DMS 273 (cell line): ENCODE measurements at regions not wholly inside any gene's neighbourhood (a gene's known extent, or its start where the extent isn't known, plus 50 kb on each side); places are given as distances from the start of the nearest gene placed in this dataset.
"Not testable (repeated sequence)": the region's sequence is repeated elsewhere in the genome, so short reads cannot be mapped to it uniquely, and the experiment has no call there.

ENCODE experiments used
- DNase-seq: peaks from one replicate; lab custom pipeline; 2025; ENCODE audit not compliant: unreplicated experiment; lab: John Stamatoyannopoulos, UW

GRCh38 chr2:105538840-105539239, 140.0 kb upstream of the FHL2 start:
- no peak for DNase-seq

DNA sequence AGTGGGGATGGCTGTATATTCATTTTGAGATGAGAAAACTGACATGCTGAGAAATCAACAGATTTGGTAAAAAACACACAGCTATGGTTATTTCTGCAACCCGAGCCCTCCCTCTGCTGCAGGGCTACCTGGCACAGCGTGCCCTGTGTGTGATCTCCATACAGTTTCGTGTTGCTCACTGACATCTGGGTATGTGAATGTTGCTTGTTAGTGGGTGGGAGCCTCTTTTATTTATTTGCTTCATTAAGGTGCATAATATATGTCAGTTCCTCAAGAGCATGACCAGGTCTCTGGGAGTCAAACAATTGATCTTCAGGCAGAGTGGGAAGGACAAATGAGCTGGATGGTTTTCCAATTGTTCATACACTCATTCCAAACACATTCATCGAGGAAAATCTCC, 139.1 kb upstream of the FHL2 start:
- no peak for DNase-seq

GRCh38 chr2:105537466-105537865, 138.6 kb upstream of the FHL2 start:
- DNase-seq = no peak

GRCh38 chr2:105536175-105536574, 137.3 kb upstream of the FHL2 start:
- no peak for DNase-seq

- not testable (repeated sequence) for DNase-seq
Observed at GRCh38 chr2:105529258-105529657, 130.4 kb upstream of the FHL2 start.

- no peak for DNase-seq
Observed at GRCh38 chr2:105526000-105526925, 127.4 kb upstream of the FHL2 start.

- DNase-seq = no peak
Observed at GRCh38 chr2:105525201-105525600, 126.3 kb upstream of the FHL2 start.

- no peak for DNase-seq
Observed at GRCh38 chr2:105522645-105523044, 123.8 kb upstream of the FHL2 start.

- DNase-seq = no peak
Observed at GRCh38 chr2:105521616-105522015, 122.8 kb upstream of the FHL2 start.

GRCh38 chr2:105521176-105521575, 122.3 kb upstream of the FHL2 start:
- peak; percentile 50 for DNase-seq

DNA sequence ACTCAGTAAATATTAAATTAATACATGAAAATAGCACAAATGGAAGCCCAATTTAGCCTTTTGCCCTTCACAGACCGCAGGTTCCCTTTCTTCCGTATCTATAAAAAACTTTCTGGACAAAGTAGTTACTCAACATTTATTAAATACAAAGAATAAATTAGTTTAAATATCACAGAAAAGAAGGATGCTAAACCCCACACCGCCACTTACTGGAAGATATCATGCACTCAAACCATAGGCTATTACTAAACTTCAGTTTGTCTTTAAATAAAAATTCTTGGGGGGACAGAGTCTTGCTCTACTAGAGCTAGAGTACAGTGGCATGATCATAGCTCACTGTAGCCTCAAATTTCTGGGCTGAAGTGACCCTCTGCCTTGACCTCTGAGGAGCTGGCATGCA, 120.7 kb upstream of the FHL2 start:
- no peak for DNase-seq

- no peak for DNase-seq
Observed at GRCh38 chr2:105518897-105519296, 120.0 kb upstream of the FHL2 start.

DNA sequence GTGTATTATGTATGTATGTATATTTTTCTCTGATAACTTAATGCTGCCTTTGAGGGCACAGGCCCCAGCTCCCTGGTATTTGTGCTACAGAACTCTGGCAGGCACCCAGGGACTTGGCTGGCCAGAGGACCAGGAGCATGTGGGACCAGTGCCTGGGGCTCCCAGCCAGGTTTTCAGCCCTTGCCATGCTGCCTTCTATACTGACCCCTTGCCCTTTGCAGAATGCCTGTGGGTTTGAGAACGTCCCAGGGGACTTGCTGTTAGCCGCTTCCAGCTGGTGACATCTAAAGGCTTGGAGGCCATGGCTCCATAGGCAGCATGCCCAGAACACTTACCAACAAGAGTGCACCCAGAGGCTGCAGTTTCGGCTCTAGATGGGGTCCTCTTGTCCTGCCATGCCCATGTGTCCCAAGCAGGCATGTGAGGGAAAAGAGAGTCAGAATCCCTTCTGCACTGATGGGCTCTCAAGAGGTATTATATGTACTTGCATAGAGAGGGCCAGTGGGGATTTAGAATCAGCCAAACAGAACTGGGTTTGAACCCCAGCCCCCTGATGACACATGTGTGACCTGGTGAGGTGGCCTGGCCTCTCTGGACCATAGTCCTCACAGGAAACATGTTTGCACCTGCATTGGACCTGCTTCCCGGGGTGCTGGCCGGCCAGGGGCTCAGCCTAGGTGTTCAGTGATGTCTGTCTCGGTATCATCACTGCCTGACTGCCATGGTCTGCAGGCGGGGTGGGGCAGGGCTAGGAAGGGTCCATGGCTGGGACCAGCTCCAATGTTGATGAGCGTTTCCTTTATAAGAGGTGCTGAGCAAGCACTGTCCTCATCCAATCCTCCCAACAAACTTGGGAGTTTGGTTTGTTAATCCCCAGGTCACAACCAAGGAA, 119.2 kb upstream of the FHL2 start:
- DNase-seq = peak; percentile 48

DNA sequence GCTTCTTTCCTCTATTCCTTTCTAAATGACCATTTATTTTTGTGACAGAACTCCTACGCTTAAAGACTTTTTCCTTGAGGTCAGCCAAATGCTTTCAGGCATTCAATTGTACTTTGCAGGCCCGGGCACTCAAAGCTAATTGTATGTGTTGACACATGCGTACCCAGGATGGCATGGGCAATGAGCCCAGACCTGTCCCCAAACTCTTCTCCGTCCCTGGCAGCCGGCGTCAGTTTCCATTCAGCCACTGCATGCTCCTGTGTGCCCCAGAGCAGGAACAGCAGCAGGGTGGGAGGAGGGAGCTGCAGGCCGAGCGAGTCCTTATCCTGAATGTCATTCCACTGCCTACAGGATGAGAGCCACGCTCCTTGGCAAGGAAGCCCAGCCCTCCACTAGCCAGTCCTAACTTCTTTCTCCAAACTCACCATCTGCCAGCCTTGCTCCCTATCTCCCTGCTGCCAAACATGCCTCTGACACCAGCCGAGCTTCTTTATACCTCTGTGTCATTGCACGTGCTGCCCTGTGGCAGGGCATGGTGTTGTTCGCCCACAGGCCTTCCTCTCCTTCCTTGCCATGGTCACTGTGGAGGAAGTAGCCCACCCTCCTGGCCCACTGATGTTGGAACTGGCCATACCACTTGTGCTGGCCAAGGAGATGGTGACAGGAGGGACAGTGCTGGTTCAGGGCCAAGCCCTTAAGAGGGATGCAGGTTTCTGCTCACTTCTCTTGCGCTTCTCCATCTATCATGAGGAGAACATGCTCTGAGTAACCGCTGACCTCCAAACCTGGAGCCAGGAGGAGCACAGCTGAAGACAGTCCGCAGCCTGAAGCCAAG, 116.9 kb upstream of the FHL2 start:
- peak; percentile 81 for DNase-seq

DNA sequence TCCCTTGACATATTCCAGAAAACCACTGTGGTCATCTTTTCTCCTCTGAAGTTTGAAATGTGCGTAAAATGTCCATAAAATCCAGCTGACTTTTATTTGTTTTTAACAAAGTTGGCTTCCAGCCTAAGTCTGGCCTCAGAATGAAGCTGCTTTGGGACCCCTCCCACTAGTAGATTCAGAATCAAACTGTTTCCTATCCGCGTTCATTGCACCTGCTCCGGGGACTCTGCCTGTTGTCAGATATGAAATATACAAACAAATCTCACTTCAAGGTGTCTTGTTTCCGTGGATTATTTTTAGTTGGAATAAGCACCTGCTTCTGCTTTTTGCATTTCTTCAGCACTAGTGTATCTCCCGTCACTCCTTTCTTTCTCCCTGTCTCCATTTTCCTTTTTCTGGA, 115.7 kb upstream of the FHL2 start:
- DNase-seq = no peak

DNA sequence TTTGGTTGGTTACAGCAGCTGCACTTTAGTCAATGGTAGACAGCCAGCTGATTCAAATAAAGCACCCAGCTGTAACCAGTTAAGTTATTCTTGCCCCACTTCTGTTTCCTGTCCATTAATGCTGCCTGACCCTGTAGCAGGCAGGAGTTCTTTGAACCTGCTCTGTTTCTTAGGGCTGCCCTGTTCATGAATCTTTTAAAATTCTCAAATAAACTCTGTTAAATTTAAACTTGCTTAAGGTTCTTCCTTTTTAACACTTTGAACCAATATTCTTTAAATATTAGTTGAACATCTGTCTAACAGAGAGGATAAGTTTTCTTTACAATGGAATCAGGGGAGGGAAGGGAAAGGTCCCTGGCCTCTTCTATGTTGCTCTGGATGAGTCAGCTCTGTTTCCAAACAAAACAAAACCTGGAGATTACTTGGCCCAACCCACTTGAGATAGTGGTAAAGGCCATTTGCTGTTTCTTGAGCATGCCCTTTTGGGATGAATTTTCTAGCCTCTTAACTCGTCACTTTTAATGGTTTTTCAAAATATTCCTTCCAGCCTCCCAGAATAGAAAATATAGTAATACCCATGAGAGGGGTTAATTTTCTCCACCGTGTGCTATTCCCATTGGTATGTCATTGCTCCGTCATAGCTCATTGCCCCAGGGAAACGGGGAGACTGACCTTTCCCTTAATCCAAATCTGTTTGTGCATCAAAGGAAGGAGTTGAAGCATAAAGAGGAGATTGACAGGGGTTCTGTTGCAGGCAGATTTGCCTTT, 112.1 kb upstream of the FHL2 start:
- DNase-seq = no peak

DNA sequence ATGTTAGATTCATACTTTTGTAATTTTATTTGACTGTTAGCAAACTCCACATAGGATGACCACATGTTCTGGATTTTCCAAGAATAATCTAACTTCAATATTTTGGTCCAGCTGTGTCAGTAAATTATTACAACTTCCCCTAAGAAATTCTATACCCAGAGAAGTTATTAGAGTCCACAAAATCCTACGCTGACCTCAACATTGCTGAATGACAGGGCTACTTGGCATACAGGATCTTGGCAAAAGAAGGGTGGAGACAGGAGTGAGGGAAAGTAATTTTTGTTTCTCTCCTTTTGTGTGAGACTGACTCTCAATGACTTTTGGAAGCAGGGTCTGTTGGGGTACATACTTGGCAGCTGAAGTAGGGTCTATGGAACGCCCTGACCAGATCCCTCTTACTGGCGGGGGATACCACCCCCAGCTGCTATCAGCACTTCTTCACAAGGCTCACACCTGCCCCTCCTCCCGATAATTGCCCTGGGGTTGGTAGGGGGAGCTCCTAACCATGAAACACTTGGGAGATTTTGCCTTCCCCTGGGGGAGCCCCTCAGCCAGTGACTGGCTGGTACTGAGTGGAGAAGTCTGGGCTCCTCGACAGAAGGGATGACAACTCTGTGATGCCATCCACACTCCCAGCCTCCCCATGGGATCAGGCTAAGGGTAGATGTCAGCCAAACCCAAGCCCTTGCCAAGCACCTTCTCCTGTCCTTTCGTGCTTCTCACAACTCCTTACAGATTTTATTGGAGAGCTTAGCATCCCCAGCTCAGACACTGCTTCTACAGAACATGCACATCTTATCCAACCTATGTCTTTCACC, 110.6 kb upstream of the FHL2 start:
- no peak for DNase-seq

GRCh38 chr2:105506860-105507259, 108.0 kb upstream of the FHL2 start:
- DNase-seq = not testable (repeated sequence)

DNA sequence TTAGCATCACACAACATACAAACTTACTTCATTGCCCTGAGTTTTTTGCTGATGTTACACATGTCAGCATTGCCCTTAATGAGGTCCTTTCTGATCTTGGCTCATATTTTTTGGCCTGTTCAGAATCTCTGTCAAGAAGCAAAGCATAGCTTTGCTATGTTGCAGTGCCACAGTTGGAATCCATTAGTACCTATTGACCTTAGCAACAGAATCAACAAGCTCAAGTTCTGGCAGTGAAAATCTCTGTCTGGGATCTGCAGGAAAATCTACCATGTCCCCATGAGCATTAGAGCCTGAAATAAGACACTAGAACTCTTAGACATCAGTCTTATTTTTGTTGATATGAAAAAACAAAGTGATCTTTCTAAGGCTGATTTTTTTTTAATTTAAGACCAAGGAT, 105.6 kb upstream of the FHL2 start:
- no peak for DNase-seq
